Testis (tissue), 2 donors: ENCODE measurements at regions not wholly inside any gene's neighbourhood (a gene's known extent, or its start where the extent isn't known, plus 50 kb on each side); places are given as distances from the start of the nearest gene placed in this dataset.

ENCODE experiments used
- CTCF ChIP-seq, 3 experiments: fragments of 450-650 bp in 2 of 3; fragments of 200-600 bp in 1 of 3; sonication (generic) in 1 of 3; IDR thresholded peaks; one replicate each; pipeline ENCODE4 v1.5.1; 2016 to 2019; ENCODE audit warnings: antibody characterized with exemption in 3 of 3, mild to moderate bottlenecking in 2 of 3, moderate library complexity in 1 of 3
- POLR2A ChIP-seq: fragments of 450-650 bp; IDR thresholded peaks from one replicate; pipeline ENCODE4 v1.6.1; 2017; ENCODE audit warnings: antibody characterized with exemption, mild to moderate bottlenecking, moderate library complexity

- TF ChIP-seq POLR2A (no peak), CTCF (IDR thresholded peaks at IDR 0.05) (no peak)
Measured at GRCh38 chr1:222452031-222452430, 95.9 kb downstream of the HHIPL2 start.
